ENCODE measurements at regions not wholly inside any gene's neighbourhood (a gene's known extent, or its start where the extent isn't known, plus 50 kb on each side); places are given as distances from the start of the nearest gene placed in this dataset.

GRCh38 chr12:75935539-75936242 lies 95.9 kb downstream of the PHLDA1 start:
- no peak for TF ChIP-seq CTCF (IDR thresholded peaks at IDR 0.05; ENCODE audit: borderline replicate concordance, extremely low read depth, insufficient read depth)
- Histone ChIP-seq H3K36me3 (ENCODE audit: control insufficient read depth in 2 of 3, insufficient read depth in 3 of 3, low read length in 3 of 3) (no peaks in the 10 kb centered on the region), H3K27me3 (ENCODE audit: control insufficient read depth, insufficient read depth, low read length) (no peaks in the 10 kb centered on the region), H3K4me3 (ENCODE audit: low read length in 3 of 3) (no peak overlapping the region), H3K9me3 (ENCODE audit: control insufficient read depth in 2 of 3, insufficient read depth in 1 of 3, low read length in 3 of 3) (no peaks in the 10 kb centered on the region), H3K4me1 (ENCODE audit: control insufficient read depth in 2 of 3, insufficient read depth in 2 of 3, low read depth in 1 of 3, low read length in 3 of 3) (peaks cover 0 to 5% (median 3%) of the 10 kb centered on the region in 3 donors), H3K27ac (ENCODE audit: low read depth in 2 of 2, low read length in 2 of 2) (no peak overlapping the region), H3K9ac (ENCODE audit: low read length in 3 of 3) (no peak overlapping the region)
- DNase-seq (no peak), FAIRE-seq (no peak)
- intact Hi-C loops (cut with DNase I) = no loop called here

GRCh38 chr12:75933101-75933500 lies 98.5 kb downstream of the PHLDA1 start:
- Histone ChIP-seq H3K4me3 (ENCODE audit: low read length in 3 of 3) (no peak overlapping the region), H3K9ac (ENCODE audit: low read length in 3 of 3) (no peak overlapping the region), H3K9me3 (ENCODE audit: control insufficient read depth in 2 of 3, insufficient read depth in 1 of 3, low read length in 3 of 3) (no peaks in the 10 kb centered on the region), H3K36me3 (ENCODE audit: control insufficient read depth in 2 of 3, insufficient read depth in 3 of 3, low read length in 3 of 3) (no peaks in the 10 kb centered on the region), H3K4me1 (ENCODE audit: control insufficient read depth in 2 of 3, insufficient read depth in 2 of 3, low read depth in 1 of 3, low read length in 3 of 3) (peaks cover 0 to 5% (median 3%) of the 10 kb centered on the region in 3 donors), H3K27ac (ENCODE audit: low read depth in 2 of 2, low read length in 2 of 2) (no peak overlapping the region), H3K27me3 (ENCODE audit: control insufficient read depth, insufficient read depth, low read length) (no peaks in the 10 kb centered on the region)
- no peak for TF ChIP-seq CTCF (IDR thresholded peaks at IDR 0.05; ENCODE audit: borderline replicate concordance, extremely low read depth, insufficient read depth)
- no peak for DNase-seq
- FAIRE-seq = no peak
- intact Hi-C loops (cut with DNase I) = no loop called here

- no peak for FAIRE-seq
- H3K4me1 ChIP-seq (ENCODE audit: control insufficient read depth in 2 of 3, insufficient read depth in 2 of 3, low read depth in 1 of 3, low read length in 3 of 3) = peaks cover 0 to 5% (median 3%) of the 10 kb centered on the region in 3 donors
- no peaks in the 10 kb centered on the region for H3K36me3 ChIP-seq (ENCODE audit: control insufficient read depth in 2 of 3, insufficient read depth in 3 of 3, low read length in 3 of 3)
- H3K4me3 ChIP-seq (ENCODE audit: low read length in 3 of 3) = no peak overlapping the region
- no peak overlapping the region for H3K9ac ChIP-seq (ENCODE audit: low read length in 3 of 3)
- TF ChIP-seq CTCF (IDR thresholded peaks at IDR 0.05; ENCODE audit: borderline replicate concordance, extremely low read depth, insufficient read depth) = no peak
- H3K27me3 ChIP-seq (ENCODE audit: control insufficient read depth, insufficient read depth, low read length) = no peaks in the 10 kb centered on the region
- no peaks in the 10 kb centered on the region for H3K9me3 ChIP-seq (ENCODE audit: control insufficient read depth in 2 of 3, insufficient read depth in 1 of 3, low read length in 3 of 3)
- intact Hi-C loops (cut with DNase I) = no loop called here
- no peak overlapping the region for H3K27ac ChIP-seq (ENCODE audit: low read depth in 2 of 2, low read length in 2 of 2)
- DNase-seq = no peak
These were observed 99.3 kb downstream of the PHLDA1 start for GRCh38 chr12:75932241-75932640.

Measured in kidney (tissue), 13 donors.